B cell (primary cell): ENCODE measurements at regions not wholly inside any gene's neighbourhood (a gene's known extent, or its start where the extent isn't known, plus 50 kb on each side); places are given as distances from the start of the nearest gene placed in this dataset.

ENCODE experiments used
- ATAC-seq: fragments of 200-7000 bp; cut with Tn5 transposase; one replicate; pipeline ENCODE4 v1.10.0; 2021; ENCODE audit warnings: low read depth, mild to moderate bottlenecking, moderate number of reproducible peaks, moderate library complexity
- CTCF ChIA-PET: fragments of 350-600 bp; sonication (Branson Sonifier 250); formaldehyde crosslinking; loops from one replicate; lab custom pipeline; 2021; ENCODE audit warnings: antibody characterized with exemption, inconsistent platforms; lab: Charles Lee
- POLR2A ChIA-PET: fragments of 350-600 bp; sonication (Branson Sonifier 250); formaldehyde crosslinking; loops from one replicate; lab custom pipeline; 2021; ENCODE audit warnings: antibody characterized with exemption; lab: Charles Lee
- DNase-seq: peaks from one replicate; pipeline ENCODE4 v3.0.0; 2013
- H2AFZ ChIP-seq: 2 replicates; pipeline ENCODE4 v1.6.1; 2012; ENCODE audit warnings: mild to moderate bottlenecking, low read depth, low read length; ENCODE audit not compliant: insufficient read depth, poor library complexity, severe bottlenecking
- H3K27ac ChIP-seq, 2 donors: 1 replicate in 1 of 2; 2 replicates in 1 of 2; pipeline ENCODE4 v1.5.1; 2012 to 2013; ENCODE audit warnings: low read length in 2 of 2, mild to moderate bottlenecking in 2 of 2, moderate library complexity in 1 of 2
- H3K27me3 ChIP-seq, 4 experiments: fragments of 200-600 bp in 1 of 4; sonication (generic) in 1 of 4; replicated peaks in 1 of 4; 1 replicate in 2 of 4; 2 replicates in 2 of 4; pipeline versions ENCODE4 v1.6.1 to v1.7.0; 2013 to 2016; ENCODE audit warnings: low read length in 3 of 4, mild to moderate bottlenecking in 2 of 4, mixed read lengths in 1 of 4, moderate library complexity in 1 of 4; ENCODE audit not compliant: insufficient read depth in 4 of 4, control insufficient read depth in 3 of 4; ENCODE audit errors: control extremely low read depth in 1 of 4
- H3K36me3 ChIP-seq, 2 experiments: replicated peaks in 1 of 2; 1 replicate in 1 of 2; 2 replicates in 1 of 2; pipeline versions ENCODE4 v1.6.1 to v1.7.1; 2013; ENCODE audit warnings: low read length in 1 of 2; ENCODE audit not compliant: insufficient read depth in 2 of 2, control insufficient read depth in 1 of 2; ENCODE audit errors: control extremely low read depth in 1 of 2, extremely low read depth in 1 of 2
- H3K4me1 ChIP-seq, 2 donors: fragments of 200-600 bp in 1 of 2; sonication (generic) in 1 of 2; 1 replicate in 1 of 2; 2 replicates in 1 of 2; pipeline versions ENCODE4 v1.5.1 to v1.6.1; 2013 to 2017; ENCODE audit warnings: low read length in 2 of 2; ENCODE audit not compliant: control insufficient read depth in 2 of 2, insufficient read depth in 2 of 2
- H3K4me2 ChIP-seq: replicated peaks from 2 replicates; pipeline ENCODE3; 2012; ENCODE audit warnings: mild to moderate bottlenecking, low read depth, low read length; ENCODE audit not compliant: poor library complexity, severe bottlenecking
- H3K4me3 ChIP-seq, 5 experiments: fragments of 200-600 bp in 1 of 5; sonication (generic) in 1 of 5; 1 replicate in 3 of 5; 2 replicates in 2 of 5; pipeline versions ENCODE4 v1.5.1 to v1.7.0; 2011 to 2016; ENCODE audit warnings: low read length in 4 of 5, mild to moderate bottlenecking in 4 of 5, low read depth in 2 of 5, control low read depth in 1 of 5, moderate library complexity in 1 of 5; ENCODE audit not compliant: insufficient read depth in 1 of 5; ENCODE audit errors: control extremely low read depth in 1 of 5, extremely low read depth in 1 of 5
- H3K79me2 ChIP-seq: fragments of 200-600 bp; sonication (generic); one replicate; pipeline ENCODE4 v1.6.0; 2016; ENCODE audit warnings: low read length; ENCODE audit not compliant: control insufficient read depth, insufficient read depth
- H3K9ac ChIP-seq: fragments of 200-600 bp; sonication (generic); 2 replicates; pipeline ENCODE4 v1.6.1; 2017; ENCODE audit warnings: mild to moderate bottlenecking, low read length, moderate library complexity
- H3K9me3 ChIP-seq, 3 donors: one replicate each; pipeline versions ENCODE4 v1.6.1 to v1.7.1; 2013; ENCODE audit warnings: low read length in 2 of 3; ENCODE audit not compliant: control insufficient read depth in 2 of 3, insufficient read depth in 1 of 3; ENCODE audit errors: control extremely low read depth in 1 of 3
- H4K20me1 ChIP-seq: 2 replicates; pipeline ENCODE4 v1.6.0; 2012; ENCODE audit warnings: mild to moderate bottlenecking, low read length; ENCODE audit not compliant: insufficient read depth, control insufficient read depth, poor library complexity, severe bottlenecking
- H3K27ac Mint-ChIP-seq: one replicate; pipeline ENCODE4 v1.8.0; 2021; ENCODE audit warnings: mixed read lengths
- H3K27me3 Mint-ChIP-seq: one replicate; pipeline ENCODE4 v1.8.0; 2021; ENCODE audit warnings: mixed read lengths
- H3K4me1 Mint-ChIP-seq: one replicate; pipeline ENCODE4 v1.8.0; 2021; ENCODE audit warnings: mixed read lengths
- H3K4me3 Mint-ChIP-seq: one replicate; pipeline ENCODE4 v1.8.0; 2021; ENCODE audit warnings: mixed read lengths
- H3K9me3 Mint-ChIP-seq: one replicate; pipeline ENCODE4 v1.8.0; 2022; ENCODE audit warnings: mixed read lengths; ENCODE audit not compliant: insufficient read depth
- CTCF ChIP-seq: fragments of 200-600 bp; IDR thresholded peaks from one replicate; pipeline ENCODE4 v1.8.0; 2022; ENCODE audit warnings: antibody characterized with exemption, mild to moderate bottlenecking
- EZH2 ChIP-seq: IDR thresholded peaks from 2 replicates; pipeline ENCODE4 v1.6.1; 2012; ENCODE audit warnings: borderline replicate concordance, low read depth, mild to moderate bottlenecking, moderate library complexity, low read length; ENCODE audit not compliant: insufficient read depth, poor library complexity, severe bottlenecking
- WGBS: methylation state at CpG from one replicate; pipeline ENCODE4 v1.1.5; 2013; ENCODE audit warnings: missing lambda C conversion rate; ENCODE audit not compliant: insufficient coverage; 5-methylcytosine and 5-hydroxymethylcytosine counted together
- intact Hi-C: fragments of 100-400 bp; cut with micrococcal nuclease; formaldehyde crosslinking; loops from one replicate; pipeline ENCODE4 v1.10.0; 2022

GRCh38 chr6:9482030-9482738 is 932.7 kb downstream of the TFAP2A start:
- H3K4me1 ChIP-seq: no peaks in the 10 kb centered on the region

More at GRCh38 chr6:9482030-9482738, 932.7 kb downstream of the TFAP2A start:
- intact Hi-C loops: no loop called here
- H2AFZ ChIP-seq: no peak overlapping the region
- ChIA-PET POLR2A (no interaction called here), CTCF (no interaction called here)
- ATAC-seq (no peak), DNase-seq (no peak)
- no peak overlapping the region for H3K4me2 ChIP-seq
- no peak overlapping the region for H3K27ac ChIP-seq
- Mint-ChIP-seq H3K27me3 (no peaks in the 10 kb centered on the region), H3K4me3 (no peak overlapping the region), H3K27ac (no peak overlapping the region), H3K4me1 (no peaks in the 10 kb centered on the region), H3K9me3 (peaks cover 7% of the 10 kb centered on the region)
- no CpG with 5 or more reads among the region's 5 CpGs for WGBS
- H3K4me3 ChIP-seq: no peak overlapping the region
- H4K20me1 ChIP-seq: no peaks in the 10 kb centered on the region
- TF ChIP-seq EZH2 (no peak), CTCF (no peak)
- H3K79me2 ChIP-seq: no peaks in the 10 kb centered on the region
- H3K36me3 ChIP-seq: no peaks in the 10 kb centered on the region
- H3K9ac ChIP-seq: no peak overlapping the region
- H3K27me3 ChIP-seq: no peaks in the 10 kb centered on the region
- peaks cover 0 to 4% (median 0%) of the 10 kb centered on the region in 3 donors for H3K9me3 ChIP-seq
